HEK293T (cell line): ENCODE measurements at regions not wholly inside any gene's neighbourhood (a gene's known extent, or its start where the extent isn't known, plus 50 kb on each side); places are given as distances from the start of the nearest gene placed in this dataset.

Experiments used
- CTCF ChIA-PET: fragments of 350-600 bp; formaldehyde crosslinking; extraction: SDS; loops from one replicate; lab custom pipeline; 2021; ENCODE audit warnings: antibody characterized with exemption, inconsistent platforms; lab: Yijun Ruan, JAX
- POLR2A ChIA-PET: fragments of 350-600 bp; formaldehyde crosslinking; extraction: SDS; loops from one replicate; lab custom pipeline; 2020; ENCODE audit warnings: antibody characterized with exemption, inconsistent platforms; lab: Yijun Ruan, JAX
- DNase-seq: peaks from one replicate; pipeline ENCODE4 v3.0.0; 2012; ENCODE audit warnings: mixed read lengths; ENCODE audit errors: extremely low spot score
- ARNT ChIP-seq: fragments of 450-650 bp; IDR thresholded peaks from 2 replicates; pipeline ENCODE4 v1.6.1; 2017; ENCODE audit warnings: mild to moderate bottlenecking
- BHLHE40 ChIP-seq: fragments of 450-650 bp; IDR thresholded peaks from 2 replicates; pipeline ENCODE4 v1.6.1; 2016; ENCODE audit warnings: mild to moderate bottlenecking, moderate library complexity, borderline replicate concordance
- CTBP1 ChIP-seq: fragments of 450-650 bp; IDR thresholded peaks from 2 replicates; pipeline ENCODE4 v1.6.1; 2016; ENCODE audit warnings: borderline replicate concordance
- ELF4 ChIP-seq: fragments of 450-650 bp; IDR thresholded peaks from 2 replicates; pipeline ENCODE4 v1.6.1; 2017; ENCODE audit warnings: antibody characterized with exemption
- FOXA1 ChIP-seq: fragments of 450-650 bp; IDR thresholded peaks from 2 replicates; pipeline ENCODE4 v1.6.1; 2016; ENCODE audit warnings: mild to moderate bottlenecking
- FOXK2 ChIP-seq: fragments of 450-650 bp; IDR thresholded peaks from 2 replicates; pipeline ENCODE4 v1.6.1; 2016; ENCODE audit warnings: mild to moderate bottlenecking
- FOXM1 ChIP-seq: fragments of 450-650 bp; IDR thresholded peaks from 2 replicates; pipeline ENCODE4 v1.6.1; 2017; ENCODE audit warnings: mild to moderate bottlenecking, borderline replicate concordance
- HDGF ChIP-seq: fragments of 450-650 bp; IDR thresholded peaks from 2 replicates; pipeline ENCODE4 v1.6.1; 2017; ENCODE audit warnings: antibody characterized with exemption, borderline replicate concordance
- L3MBTL2 ChIP-seq: fragments of 450-650 bp; conservative IDR thresholded peaks from 2 replicates; pipeline ENCODE4 v1.6.1; 2016; ENCODE audit warnings: mild to moderate bottlenecking
- LEF1 ChIP-seq: fragments of 450-650 bp; IDR thresholded peaks from 2 replicates; pipeline ENCODE4 v1.6.1; 2017; ENCODE audit warnings: mild to moderate bottlenecking, borderline replicate concordance
- NFRKB ChIP-seq: fragments of 450-650 bp; IDR thresholded peaks from 2 replicates; pipeline ENCODE4 v1.6.1; 2016; ENCODE audit warnings: mild to moderate bottlenecking, moderate library complexity
- SP1 ChIP-seq: fragments of 450-650 bp; IDR thresholded peaks from 2 replicates; pipeline ENCODE4 v1.6.1; 2017
- SUZ12 ChIP-seq: fragments of 450-650 bp; IDR thresholded peaks from 2 replicates; pipeline ENCODE4 v1.6.1; 2016; ENCODE audit warnings: mild to moderate bottlenecking
- TARDBP ChIP-seq: fragments of 450-650 bp; IDR thresholded peaks from 2 replicates; pipeline ENCODE4 v1.6.1; 2016
- ZNF384 ChIP-seq: fragments of 450-650 bp; IDR thresholded peaks from 2 replicates; pipeline ENCODE4 v1.6.1; 2016
- TF ChIP-seq, protein P1 (sequence below): fragments of 450-650 bp; IDR thresholded peaks from 2 replicates; pipeline ENCODE4 v1.6.1; 2016

DNA sequence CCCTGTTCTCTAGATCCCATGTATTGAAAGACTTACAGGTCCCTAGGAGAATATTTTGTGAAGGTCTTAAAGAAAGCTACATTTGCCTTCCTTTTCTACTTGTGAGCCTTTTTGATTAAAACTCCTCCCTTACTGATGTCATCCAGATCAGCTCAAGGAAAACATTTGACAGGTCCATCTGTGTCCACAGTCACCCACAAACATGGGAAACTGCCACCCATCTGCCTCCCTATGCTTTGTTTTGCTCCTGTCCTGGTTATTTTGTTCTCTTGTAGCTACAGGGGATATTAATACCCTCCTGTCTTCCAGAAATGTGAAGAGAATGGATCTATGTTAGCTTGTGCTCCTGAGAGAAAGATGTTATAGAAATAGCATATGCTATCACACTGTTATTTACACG is 203.6 kb upstream of the GALNT5 start:
- DNase-seq, result no peak
- ChIA-PET POLR2A (no interaction called here), CTCF (no interaction called here)
- TF ChIP-seq FOXM1, result no peak
- no peak for TF ChIP-seq CTBP1
- TF ChIP-seq LEF1, result no peak
- TF ChIP-seq L3MBTL2, result no peak

DNA sequence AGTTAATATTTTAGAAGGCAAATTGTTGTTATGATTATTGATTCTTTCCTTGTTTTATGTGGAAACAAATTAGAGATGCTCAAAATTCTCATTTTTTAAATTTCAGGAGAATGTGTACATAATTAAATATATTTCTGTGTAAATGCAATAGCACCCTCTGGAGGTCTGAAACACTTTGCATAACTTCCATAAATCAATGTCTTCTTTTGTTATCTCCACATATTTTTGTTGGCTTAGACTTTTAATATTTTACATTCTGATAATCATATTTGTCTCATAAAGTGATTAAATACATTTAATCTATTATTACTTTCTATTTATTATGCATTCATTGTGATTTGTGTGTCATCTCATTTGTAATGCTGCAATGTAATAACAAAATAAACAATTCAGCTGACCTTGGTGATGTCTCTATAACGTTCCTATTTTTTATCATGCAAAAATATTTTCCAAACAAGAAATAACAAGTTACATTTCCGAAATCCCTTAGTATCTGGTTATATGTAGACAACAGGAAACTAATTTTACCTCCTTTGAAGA is 201.8 kb upstream of the GALNT5 start:
- CTCF ChIA-PET, result no interaction called here
- TF ChIP-seq, protein P1, sequence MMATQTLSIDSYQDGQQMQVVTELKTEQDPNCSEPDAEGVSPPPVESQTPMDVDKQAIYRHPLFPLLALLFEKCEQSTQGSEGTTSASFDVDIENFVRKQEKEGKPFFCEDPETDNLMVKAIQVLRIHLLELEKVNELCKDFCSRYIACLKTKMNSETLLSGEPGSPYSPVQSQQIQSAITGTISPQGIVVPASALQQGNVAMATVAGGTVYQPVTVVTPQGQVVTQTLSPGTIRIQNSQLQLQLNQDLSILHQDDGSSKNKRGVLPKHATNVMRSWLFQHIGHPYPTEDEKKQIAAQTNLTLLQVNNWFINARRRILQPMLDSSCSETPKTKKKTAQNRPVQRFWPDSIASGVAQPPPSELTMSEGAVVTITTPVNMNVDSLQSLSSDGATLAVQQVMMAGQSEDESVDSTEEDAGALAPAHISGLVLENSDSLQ, result peak; percentile 78
- TF ChIP-seq NFRKB, result no peak

DNA sequence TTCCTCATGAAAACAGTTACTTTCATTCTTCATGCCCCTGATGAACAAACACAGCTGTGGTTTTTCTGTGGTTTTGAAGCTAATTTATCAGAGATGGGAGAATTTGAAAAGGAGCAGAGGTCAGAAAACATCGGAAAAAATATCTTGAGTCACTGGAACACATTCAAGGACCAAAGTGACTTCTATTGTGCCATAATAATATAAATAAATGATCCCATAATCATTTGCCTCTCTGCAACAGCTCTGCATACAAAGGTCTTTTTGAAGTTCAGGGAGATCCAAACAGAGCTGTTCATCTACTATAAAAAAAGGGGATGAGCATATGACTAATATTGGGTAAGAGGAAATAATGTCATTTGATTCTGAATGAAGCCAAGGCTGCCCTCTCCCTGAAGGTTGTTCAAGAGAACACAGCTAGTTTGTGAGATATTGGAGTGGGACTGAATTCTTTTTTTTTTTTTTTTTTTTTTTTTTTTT is 201.3 kb upstream of the GALNT5 start:
- CTCF ChIA-PET, result no interaction called here
- DNase-seq, result no peak
- TF ChIP-seq, protein P1, result no peak
- no peak for TF ChIP-seq NFRKB
- no peak for TF ChIP-seq BHLHE40
- TF ChIP-seq FOXM1, result no peak
- no peak for TF ChIP-seq FOXA1
- TF ChIP-seq ARNT, result no peak
- POLR2A ChIA-PET, result no interaction called here

More for the DNA sequence above, 201.8 kb upstream of the GALNT5 start:
- peak; percentile 5 for DNase-seq
- POLR2A ChIA-PET, result no interaction called here

DNA sequence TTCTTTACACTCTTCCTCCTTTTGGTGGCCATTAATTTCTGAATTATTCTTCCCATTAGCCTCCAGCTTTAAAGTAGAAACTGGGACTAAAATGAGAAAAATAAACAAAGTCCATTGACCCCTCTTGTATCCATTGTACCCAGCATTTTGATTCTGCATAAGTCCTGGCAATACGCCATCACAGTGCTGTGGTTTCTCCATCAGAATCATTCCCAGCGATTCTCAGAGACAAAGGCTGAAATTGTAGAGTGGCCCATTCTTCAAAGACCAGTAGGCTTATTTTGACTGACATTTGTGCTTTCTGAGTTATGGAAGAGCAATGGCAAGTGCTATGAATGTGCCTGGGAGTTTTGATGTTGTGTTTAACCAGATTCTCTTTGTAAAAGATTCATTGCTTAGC is 199.3 kb upstream of the GALNT5 start:
- CTCF ChIA-PET, result no interaction called here
- DNase-seq, result no peak
- TF ChIP-seq L3MBTL2 (no peak), HDGF (no peak), LEF1 (no peak), CTBP1 (no peak), SP1 (no peak), BHLHE40 (no peak), NFRKB (no peak), ARNT (no peak)
- TF ChIP-seq, protein P1, result no peak
- POLR2A ChIA-PET, result no interaction called here

DNA sequence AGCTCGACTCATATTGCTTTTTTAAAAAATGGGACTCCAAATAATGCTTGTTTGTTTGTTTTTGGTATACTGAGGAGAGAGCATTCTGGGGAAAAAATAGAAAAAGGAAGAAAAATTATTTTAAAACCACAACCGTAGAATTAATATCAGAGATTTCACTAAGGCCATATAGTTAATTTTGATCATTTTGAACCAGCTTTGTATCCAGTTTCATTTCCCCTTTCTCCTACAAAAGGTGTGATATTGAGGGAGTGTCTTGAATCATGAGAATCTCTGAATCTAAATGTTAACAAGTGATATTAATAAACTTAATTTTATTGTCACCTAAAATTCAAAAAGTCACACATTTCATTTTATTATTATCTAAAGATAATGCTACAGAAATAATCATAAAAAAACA is 198.5 kb upstream of the GALNT5 start:
- DNase-seq, result no peak
- POLR2A ChIA-PET, result no interaction called here
- CTCF ChIA-PET, result no interaction called here
- TF ChIP-seq SUZ12 (no peak), FOXA1 (no peak), ARNT (no peak), CTBP1 (no peak), ZNF384 (no peak), HDGF (no peak), TARDBP (no peak), L3MBTL2 (no peak), LEF1 (no peak), BHLHE40 (no peak), SP1 (no peak), FOXM1 (no peak)

DNA sequence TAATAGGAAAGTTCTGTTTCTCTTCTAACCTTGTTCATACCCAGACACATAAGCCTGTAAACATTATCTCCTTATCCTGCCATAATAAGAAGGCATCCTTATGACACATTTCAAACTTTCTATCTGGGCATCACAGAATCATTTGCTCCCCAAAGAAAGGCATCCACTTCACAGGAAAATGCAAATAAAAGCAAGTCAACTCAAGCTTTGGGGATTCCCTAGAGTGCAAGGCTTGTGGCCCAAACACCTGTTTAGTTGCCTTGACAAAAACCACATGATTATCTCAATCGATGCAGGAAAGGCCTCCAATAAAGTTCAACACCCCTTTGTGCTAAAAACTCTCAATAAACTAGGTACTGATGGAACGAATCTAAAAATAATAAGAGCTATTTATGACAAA is 195.7 kb upstream of the GALNT5 start:
- TF ChIP-seq ARNT (no peak), ELF4 (no peak), L3MBTL2 (no peak), FOXM1 (no peak), FOXK2 (no peak), TARDBP (no peak), ZNF384 (no peak), SUZ12 (no peak), SP1 (no peak), HDGF (no peak), BHLHE40 (no peak), CTBP1 (no peak), FOXA1 (no peak), NFRKB (no peak)
- TF ChIP-seq, protein P1, result no peak
- POLR2A ChIA-PET, result no interaction called here
- no peak for DNase-seq
- CTCF ChIA-PET, result no interaction called here
